Aorta (tissue), 5 donors: ENCODE measurements at regions not wholly inside any gene's neighbourhood (a gene's known extent, or its start where the extent isn't known, plus 50 kb on each side); places are given as distances from the start of the nearest gene placed in this dataset.

Experiments
- ATAC-seq: fragments of 200-7000 bp; cut with Tn5 transposase; one replicate; pipeline ENCODE4 v1.9.1; 2022; ENCODE audit warnings: moderate library complexity; ENCODE audit not compliant: low FRiP score
- DNase-seq, 2 donors: peaks; one replicate each; pipeline ENCODE4 v3.0.0-alpha.2; 2020
- H3K27ac ChIP-seq, 2 donors: one replicate each; pipeline ENCODE4 v1.5.1; 2013; ENCODE audit warnings: low read length in 2 of 2, mild to moderate bottlenecking in 2 of 2, moderate library complexity in 2 of 2, control low read depth in 1 of 2, inconsistent platforms in 1 of 2, low read depth in 1 of 2
- H3K27me3 ChIP-seq, 2 donors: one replicate each; pipeline ENCODE4 v1.6.1; 2013; ENCODE audit warnings: control low read depth in 1 of 2, low read length in 1 of 2, mild to moderate bottlenecking in 1 of 2, moderate library complexity in 1 of 2; ENCODE audit not compliant: insufficient read depth in 2 of 2, control insufficient read depth in 1 of 2
- H3K36me3 ChIP-seq, 2 donors: one replicate each; pipeline ENCODE4 v1.6.1; 2013; ENCODE audit warnings: control low read depth in 1 of 2, low read length in 1 of 2, mild to moderate bottlenecking in 1 of 2; ENCODE audit not compliant: insufficient read depth in 2 of 2, control insufficient read depth in 1 of 2
- H3K4me1 ChIP-seq, 2 donors: one replicate each; pipeline ENCODE4 v1.6.1; 2013; ENCODE audit warnings: low read length in 2 of 2, control low read depth in 1 of 2, mild to moderate bottlenecking in 1 of 2, moderate library complexity in 1 of 2; ENCODE audit not compliant: insufficient read depth in 2 of 2, control insufficient read depth in 1 of 2
- H3K4me3 ChIP-seq, 2 donors: one replicate each; pipeline ENCODE4 v1.5.1; 2013; ENCODE audit warnings: low read length in 2 of 2, control low read depth in 1 of 2, mild to moderate bottlenecking in 1 of 2
- H3K9me3 ChIP-seq: one replicate; pipeline ENCODE4 v1.6.1; 2013; ENCODE audit warnings: mild to moderate bottlenecking, low read length; ENCODE audit not compliant: control insufficient read depth
- WGBS, 2 donors: extraction: QIAGEN DNeasy Blood & Tissue Kit; methylation state at CpG; one replicate each; pipeline ENCODE4 v1.1.7; 2013; 5-methylcytosine and 5-hydroxymethylcytosine counted together
- intact Hi-C, 2 donors: fragments of 100-400 bp; cut with DNase I; formaldehyde crosslinking; loops; one replicate each; pipeline versions ENCODE4 v1.14.2 to v1.15.0; 2022
- donor health status: healthy with polysubstance abuse.
- donor health status: Bipolar disorder and iron deficiency.
- donor health status: DM: no; HTN: no; CAD: no.
- donor health status: DM: no; HTN: no; CAD: no.
- donor health status: DM: yes; HTN: yes; CAD: no.

GRCh38 chr10:125217990-125218675 lies 57.8 kb upstream of the CTBP2 start:
- no peaks in the 10 kb centered on the region for H3K9me3 ChIP-seq
- WGBS, 2 donors, result 82 to 84% methylated on average over 8 of the region's 8 CpGs
- H3K36me3 ChIP-seq, result no peaks in the 10 kb centered on the region
- H3K4me3 ChIP-seq, result no peak overlapping the region
- H3K27me3 ChIP-seq, result no peaks in the 10 kb centered on the region
- ATAC-seq (no peak), DNase-seq (no peak)
- H3K27ac ChIP-seq, result no peak overlapping the region
- H3K4me1 ChIP-seq, result no peaks in the 10 kb centered on the region
- intact Hi-C loops, result no loop called here

GRCh38 chr10:125216861-125217260 lies 56.5 kb upstream of the CTBP2 start:
- intact Hi-C loops, result no loop called here

GRCh38 chr10:125216309-125216708 lies 55.9 kb upstream of the CTBP2 start:
- Histone ChIP-seq H3K27ac (no peak overlapping the region), H3K27me3 (no peaks in the 10 kb centered on the region), H3K4me3 (no peak overlapping the region), H3K9me3 (no peaks in the 10 kb centered on the region), H3K36me3 (no peaks in the 10 kb centered on the region), H3K4me1 (no peaks in the 10 kb centered on the region)
- ATAC-seq, result no peak
- DNase-seq, result no peak
- 95 to 96% methylated on average over 3 of the region's 3 CpGs for WGBS, 2 donors
- intact Hi-C loops, result no loop called here

More at GRCh38 chr10:125216861-125217260, 56.5 kb upstream of the CTBP2 start:
- Histone ChIP-seq H3K27me3 (no peaks in the 10 kb centered on the region), H3K4me3 (no peak overlapping the region), H3K9me3 (no peaks in the 10 kb centered on the region), H3K4me1 (no peaks in the 10 kb centered on the region), H3K36me3 (no peaks in the 10 kb centered on the region), H3K27ac (no peak overlapping the region)
- DNase-seq (no peak), ATAC-seq (no peak)
- 51 to 60% methylated on average over 5 of the region's 5 CpGs for WGBS, 2 donors

- DNase-seq, result no peak
- Histone ChIP-seq H3K4me3 (no peak overlapping the region), H3K27me3 (no peaks in the 10 kb centered on the region), H3K9me3 (no peaks in the 10 kb centered on the region), H3K36me3 (no peaks in the 10 kb centered on the region), H3K4me1 (no peaks in the 10 kb centered on the region), H3K27ac (no peak overlapping the region)
- intact Hi-C loops, result no loop called here
- WGBS, 2 donors, result 73 to 78% methylated on average over 2 of the region's 2 CpGs
- ATAC-seq, result no peak
Measured at GRCh38 chr10:125214283-125214570, 53.9 kb upstream of the CTBP2 start.

- Histone ChIP-seq H3K4me1 (no peaks in the 10 kb centered on the region), H3K9me3 (no peaks in the 10 kb centered on the region), H3K4me3 (no peak overlapping the region), H3K27me3 (no peaks in the 10 kb centered on the region), H3K36me3 (no peaks in the 10 kb centered on the region), H3K27ac (no peak overlapping the region)
- 72 to 77% methylated on average over 10 of the region's 10 CpGs for WGBS, 2 donors
- ATAC-seq (no peak), DNase-seq (no peak)
- intact Hi-C loops, result no loop called here
Measured at GRCh38 chr10:125213541-125214282, 53.3 kb upstream of the CTBP2 start.

- Histone ChIP-seq H3K4me3 (no peak overlapping the region), H3K27ac (no peak overlapping the region), H3K4me1 (no peaks in the 10 kb centered on the region), H3K36me3 (no peaks in the 10 kb centered on the region), H3K27me3 (no peaks in the 10 kb centered on the region), H3K9me3 (no peaks in the 10 kb centered on the region)
- WGBS, 2 donors, result 81 to 82% methylated on average over 6 of the region's 6 CpGs
- intact Hi-C loops, result no loop called here
- DNase-seq (no peak), ATAC-seq (no peak)
Measured at GRCh38 chr10:125212150-125212809, 51.9 kb upstream of the CTBP2 start.
